ENCODE measurements at regions not wholly inside any gene's neighbourhood (a gene's known extent, or its start where the extent isn't known, plus 50 kb on each side); places are given as distances from the start of the nearest gene placed in this dataset.

GRCh38 chrX:115373308-115373707, 83.8 kb downstream of the LUZP4 start:
- peak overlapping the region; percentile 98 for H3K27ac Mint-ChIP-seq
- TF ChIP-seq, protein P1, sequence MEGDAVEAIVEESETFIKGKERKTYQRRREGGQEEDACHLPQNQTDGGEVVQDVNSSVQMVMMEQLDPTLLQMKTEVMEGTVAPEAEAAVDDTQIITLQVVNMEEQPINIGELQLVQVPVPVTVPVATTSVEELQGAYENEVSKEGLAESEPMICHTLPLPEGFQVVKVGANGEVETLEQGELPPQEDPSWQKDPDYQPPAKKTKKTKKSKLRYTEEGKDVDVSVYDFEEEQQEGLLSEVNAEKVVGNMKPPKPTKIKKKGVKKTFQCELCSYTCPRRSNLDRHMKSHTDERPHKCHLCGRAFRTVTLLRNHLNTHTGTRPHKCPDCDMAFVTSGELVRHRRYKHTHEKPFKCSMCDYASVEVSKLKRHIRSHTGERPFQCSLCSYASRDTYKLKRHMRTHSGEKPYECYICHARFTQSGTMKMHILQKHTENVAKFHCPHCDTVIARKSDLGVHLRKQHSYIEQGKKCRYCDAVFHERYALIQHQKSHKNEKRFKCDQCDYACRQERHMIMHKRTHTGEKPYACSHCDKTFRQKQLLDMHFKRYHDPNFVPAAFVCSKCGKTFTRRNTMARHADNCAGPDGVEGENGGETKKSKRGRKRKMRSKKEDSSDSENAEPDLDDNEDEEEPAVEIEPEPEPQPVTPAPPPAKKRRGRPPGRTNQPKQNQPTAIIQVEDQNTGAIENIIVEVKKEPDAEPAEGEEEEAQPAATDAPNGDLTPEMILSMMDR (IDR thresholded peaks at IDR 0.05), result no peak
- peaks cover 16% of the 10 kb centered on the region for H3K9me3 Mint-ChIP-seq
- H3K27me3 Mint-ChIP-seq (ENCODE audit: low read depth, poor library complexity), result no peaks in the 10 kb centered on the region
- H3K36me3 Mint-ChIP-seq (ENCODE audit: low read depth), result no peaks in the 10 kb centered on the region
- H3K4me3 Mint-ChIP-seq, result peak overlapping the region; percentile 7
- DNase-seq, result no peak
- H3K4me1 Mint-ChIP-seq, result peaks cover 21% of the 10 kb centered on the region

GRCh38 chrX:115378471-115378870, 89.0 kb downstream of the LUZP4 start:
- no peak overlapping the region for H3K27ac Mint-ChIP-seq
- DNase-seq, result no peak

DNA sequence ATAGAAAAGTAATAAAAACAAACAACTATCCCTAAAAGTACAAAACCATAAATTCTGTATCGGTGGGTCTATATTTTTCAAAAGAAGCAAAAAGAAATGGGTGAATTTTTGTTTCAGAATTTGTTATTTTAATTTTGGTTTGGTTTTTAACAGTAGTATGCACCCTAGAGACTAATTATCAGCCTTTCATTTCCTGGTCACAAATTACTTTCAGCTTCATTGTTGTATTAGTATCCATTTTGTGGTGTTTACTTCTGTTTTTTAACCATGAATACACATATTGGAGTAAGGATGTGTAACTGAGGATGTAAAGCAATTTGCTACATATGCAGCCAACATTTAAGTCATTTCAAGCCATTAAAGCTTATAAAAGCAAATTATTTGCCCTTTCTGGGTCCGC, 97.8 kb downstream of the LUZP4 start:
- DNase-seq, result no peak
- Mint-ChIP-seq H3K4me1 (peaks cover 6% of the 10 kb centered on the region), H3K27me3 (ENCODE audit: low read depth, poor library complexity) (peaks cover 3% of the 10 kb centered on the region), H3K27ac (no peak overlapping the region), H3K9me3 (no peaks in the 10 kb centered on the region), H3K4me3 (no peak overlapping the region), H3K36me3 (ENCODE audit: low read depth) (no peaks in the 10 kb centered on the region)
- TF ChIP-seq, protein P1 (IDR thresholded peaks at IDR 0.05), result no peak

More at GRCh38 chrX:115378471-115378870, 89.0 kb downstream of the LUZP4 start:
- H3K36me3 Mint-ChIP-seq (ENCODE audit: low read depth), result no peaks in the 10 kb centered on the region
- no peaks in the 10 kb centered on the region for H3K27me3 Mint-ChIP-seq (ENCODE audit: low read depth, poor library complexity)
- TF ChIP-seq, protein P1 (IDR thresholded peaks at IDR 0.05), result no peak
- H3K4me3 Mint-ChIP-seq, result no peak overlapping the region
- H3K4me1 Mint-ChIP-seq, result peaks cover 2% of the 10 kb centered on the region
- peaks cover 16% of the 10 kb centered on the region for H3K9me3 Mint-ChIP-seq

DNA sequence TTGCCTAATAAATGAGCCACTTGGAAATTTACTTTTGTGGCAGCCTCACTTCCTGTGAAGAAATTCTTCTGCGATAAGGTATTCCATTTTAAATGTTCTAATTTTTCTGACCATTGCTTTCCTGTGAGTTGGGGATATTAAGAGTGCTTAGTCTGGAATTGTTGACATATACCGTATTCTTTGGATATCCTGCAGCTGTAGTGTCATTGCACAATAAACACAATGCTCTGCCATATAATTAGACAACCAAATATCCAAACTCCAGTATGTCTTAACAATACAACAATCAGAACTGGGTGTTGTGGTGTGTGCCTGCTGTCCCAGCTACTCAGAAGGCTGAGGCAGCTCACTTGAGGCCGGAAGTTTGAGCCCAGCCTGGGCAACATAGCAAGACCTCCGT, 99.4 kb downstream of the LUZP4 start:
- Mint-ChIP-seq H3K36me3 (ENCODE audit: low read depth) (no peaks in the 10 kb centered on the region), H3K4me3 (no peak overlapping the region), H3K9me3 (no peaks in the 10 kb centered on the region), H3K4me1 (peaks cover 6% of the 10 kb centered on the region), H3K27ac (no peak overlapping the region), H3K27me3 (ENCODE audit: low read depth, poor library complexity) (peaks cover 3% of the 10 kb centered on the region)
- no peak for DNase-seq
- TF ChIP-seq, protein P1 (IDR thresholded peaks at IDR 0.05), result no peak

DNA sequence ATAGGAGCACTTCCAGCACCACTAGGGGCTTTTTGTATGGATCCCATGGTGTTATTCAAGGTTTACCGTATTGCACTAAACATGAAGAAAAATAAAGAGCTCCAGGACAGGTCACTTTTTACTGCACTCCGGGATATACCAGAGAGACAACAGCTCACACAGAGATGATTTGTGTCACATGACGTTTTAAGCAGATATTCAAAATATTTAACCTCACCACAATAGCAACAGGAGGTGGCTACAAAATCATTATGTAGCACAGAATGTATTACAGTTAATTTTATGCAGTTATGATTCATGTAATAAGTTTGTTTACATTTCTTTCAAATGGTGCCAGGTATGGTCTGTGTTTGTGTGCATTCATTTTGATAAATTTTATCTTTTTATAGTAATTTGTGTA, 100.6 kb downstream of the LUZP4 start:
- TF ChIP-seq, protein P1 (IDR thresholded peaks at IDR 0.05), result no peak
- no peak overlapping the region for H3K27ac Mint-ChIP-seq
- H3K27me3 Mint-ChIP-seq (ENCODE audit: low read depth, poor library complexity), result peaks cover 3% of the 10 kb centered on the region
- H3K9me3 Mint-ChIP-seq, result no peaks in the 10 kb centered on the region
- H3K36me3 Mint-ChIP-seq (ENCODE audit: low read depth), result no peaks in the 10 kb centered on the region
- H3K4me3 Mint-ChIP-seq, result no peak overlapping the region
- DNase-seq, result no peak
- H3K4me1 Mint-ChIP-seq, result peaks cover 6% of the 10 kb centered on the region

GRCh38 chrX:115392031-115392430, 102.5 kb downstream of the LUZP4 start:
- Mint-ChIP-seq H3K36me3 (ENCODE audit: low read depth) (no peaks in the 10 kb centered on the region), H3K4me3 (no peak overlapping the region), H3K4me1 (peaks cover 6% of the 10 kb centered on the region), H3K9me3 (no peaks in the 10 kb centered on the region), H3K27me3 (ENCODE audit: low read depth, poor library complexity) (peaks cover 6% of the 10 kb centered on the region), H3K27ac (no peak overlapping the region)
- TF ChIP-seq, protein P1 (IDR thresholded peaks at IDR 0.05), result no peak
- DNase-seq, result no peak

Data from nephron progenitor cell (in vitro differentiated cells).